ENCODE measurements at regions not wholly inside any gene's neighbourhood (a gene's known extent, or its start where the extent isn't known, plus 50 kb on each side); places are given as distances from the start of the nearest gene placed in this dataset.
A peak's percentile ranks its signal among the peaks of the same experiment; 100 is the strongest.

DNA sequence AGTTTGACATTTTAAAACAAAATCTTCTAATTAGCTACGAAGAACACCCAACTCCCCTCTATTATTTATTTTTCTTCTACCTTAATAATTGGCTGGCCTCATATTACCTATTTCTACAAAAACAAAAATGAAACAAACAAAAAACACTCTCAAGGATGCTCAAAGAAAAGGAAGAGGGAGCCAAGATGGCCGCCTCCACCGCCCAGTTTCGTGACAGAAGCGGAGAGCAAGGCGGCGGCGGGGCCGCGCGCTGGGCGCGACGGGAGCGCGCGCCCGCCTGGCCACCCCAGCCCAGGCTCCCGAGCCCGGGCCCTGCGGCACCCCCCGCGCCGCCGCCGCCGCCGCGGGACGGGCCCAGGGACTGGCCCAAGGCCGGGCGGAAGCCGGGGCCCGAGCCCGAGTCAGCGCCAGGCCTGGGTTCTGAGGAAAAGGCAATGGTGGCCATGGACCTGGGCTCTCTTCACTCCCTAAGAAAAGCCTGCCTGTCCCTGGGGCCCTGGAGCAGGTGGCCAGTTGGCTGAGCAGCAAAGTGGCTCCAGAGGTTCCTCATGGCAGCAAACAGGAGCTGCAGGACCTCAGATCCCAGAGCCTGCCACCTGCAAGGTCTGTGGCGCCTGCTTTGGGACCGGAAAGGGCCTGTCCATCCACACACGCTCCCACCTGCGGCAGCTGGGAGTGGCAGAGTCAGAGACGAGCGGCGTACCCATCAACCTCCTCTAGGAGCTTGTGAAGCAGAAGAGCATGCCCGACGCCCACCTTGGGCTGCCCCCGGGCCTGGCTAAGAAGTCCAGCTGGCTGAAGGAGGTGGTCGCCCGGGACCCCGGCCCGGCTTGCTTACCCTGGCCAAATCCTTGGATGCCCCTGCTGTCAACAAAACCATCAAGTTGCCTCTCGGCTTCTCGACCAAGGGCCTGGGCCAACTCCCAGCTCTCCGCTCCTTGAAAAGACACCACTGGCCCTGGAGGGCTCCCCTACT is 543.2 kb upstream of the CCDC179 start:
- Histone ChIP-seq H3K4me3 (no peak overlapping the region), H3K27ac (no peak overlapping the region)
- TF ChIP-seq CTCF (IDR thresholded peaks at IDR 0.05): no peak
- DNase-seq (ENCODE audit: low spot score): peak; percentile 65

GRCh38 chr11:23404225-23405160 is 544.2 kb upstream of the CCDC179 start:
- TF ChIP-seq CTCF (IDR thresholded peaks at IDR 0.05): no peak
- DNase-seq (ENCODE audit: low spot score): no peak
- no peak overlapping the region for H3K27ac ChIP-seq
- H3K4me3 ChIP-seq: no peak overlapping the region

DNA sequence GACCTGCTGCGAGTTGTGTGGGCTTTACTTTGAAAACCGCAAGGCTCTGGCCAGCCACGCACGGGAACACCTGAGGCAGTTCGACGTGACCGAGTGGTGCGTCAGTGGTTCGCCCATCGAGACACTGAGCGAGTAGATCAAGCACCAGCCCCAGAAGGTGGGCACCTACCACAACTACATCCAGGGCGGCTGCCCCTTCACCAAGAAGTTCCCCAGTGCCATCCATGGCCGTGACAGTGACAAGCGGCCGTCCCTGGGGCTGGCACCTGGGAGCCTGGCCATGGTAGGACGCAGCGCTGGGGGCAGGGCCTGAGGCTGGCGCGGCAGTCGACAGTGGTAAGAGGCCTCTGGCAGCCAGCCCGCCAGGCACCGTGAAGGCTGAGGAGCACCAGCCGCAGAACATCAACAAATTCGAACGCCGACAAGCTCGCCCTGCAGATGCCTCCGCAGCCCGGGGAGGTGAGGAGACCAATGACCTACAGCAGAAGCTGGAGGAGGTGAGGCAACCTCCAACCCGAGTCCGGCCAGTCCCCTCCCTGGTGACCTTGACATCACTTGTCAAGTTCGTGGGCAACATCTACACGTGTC is 545.2 kb upstream of the CCDC179 start:
- no peak for TF ChIP-seq CTCF (IDR thresholded peaks at IDR 0.05)
- DNase-seq (ENCODE audit: low spot score): peak; percentile 61
- no peak overlapping the region for H3K4me3 ChIP-seq
- no peak overlapping the region for H3K27ac ChIP-seq

DNA sequence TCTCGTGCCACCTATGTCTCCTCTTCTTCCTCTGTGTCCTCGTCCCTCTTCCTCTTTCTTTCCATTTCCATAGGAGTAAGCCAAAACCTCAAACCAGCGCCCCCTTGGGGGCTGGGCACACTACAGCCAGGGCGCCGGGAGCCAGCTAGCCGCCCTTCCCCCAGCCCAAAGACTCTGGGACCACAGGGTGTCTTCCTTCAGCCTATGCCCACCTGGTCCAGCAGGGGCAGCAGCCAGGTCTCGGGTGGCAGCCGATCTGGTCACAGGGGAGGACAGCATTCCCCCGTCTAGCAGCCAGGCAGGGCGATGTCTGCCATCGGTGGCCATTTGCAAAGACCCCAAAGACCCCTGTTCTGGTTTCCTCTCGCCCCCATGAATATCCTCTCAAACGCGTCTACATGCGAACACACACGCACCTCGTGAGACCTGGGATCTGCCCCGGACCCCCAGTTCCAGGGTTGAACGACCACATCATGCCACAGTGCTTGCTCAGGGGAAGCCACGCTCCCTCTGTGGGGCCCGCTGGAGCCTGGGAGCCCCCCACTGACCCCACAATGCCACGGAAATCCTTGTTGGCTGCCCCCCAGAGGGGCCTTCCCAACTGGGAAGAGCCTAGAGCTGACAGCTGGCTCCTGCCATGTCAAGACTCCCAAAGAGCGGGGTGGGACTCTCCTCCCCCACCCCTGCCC is 546.0 kb upstream of the CCDC179 start:
- H3K4me3 ChIP-seq: no peak overlapping the region
- TF ChIP-seq CTCF (IDR thresholded peaks at IDR 0.05): no peak
- no peak for DNase-seq (ENCODE audit: low spot score)
- H3K27ac ChIP-seq: no peak overlapping the region

- TF ChIP-seq CTCF (IDR thresholded peaks at IDR 0.05): no peak
- DNase-seq (ENCODE audit: low spot score): no peak
- no peak overlapping the region for H3K4me3 ChIP-seq
- H3K27ac ChIP-seq: no peak overlapping the region
These were observed 552.8 kb upstream of the CCDC179 start for GRCh38 chr11:23413057-23413456.

DNA sequence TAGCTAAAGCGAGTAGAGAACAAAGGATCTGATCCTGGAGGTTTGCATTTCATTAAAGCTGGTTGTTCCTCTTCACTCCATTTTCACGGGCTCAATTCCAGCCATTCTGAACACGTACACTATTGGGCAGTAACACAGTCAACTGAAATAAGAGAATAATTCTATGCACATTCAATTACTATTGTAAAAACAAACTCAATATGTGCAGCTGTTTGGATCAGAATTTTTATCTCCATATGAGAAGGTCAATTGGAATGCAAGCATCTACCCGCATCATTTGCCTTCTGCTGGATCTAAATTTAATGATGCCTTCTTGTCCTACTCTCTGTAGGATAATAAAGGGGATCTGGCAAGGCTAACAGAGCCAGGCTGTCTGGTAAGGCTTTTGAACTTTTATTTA is 562.8 kb upstream of the CCDC179 start:
- H3K27ac ChIP-seq: no peak overlapping the region
- no peak overlapping the region for H3K4me3 ChIP-seq
- no peak for DNase-seq (ENCODE audit: low spot score)
- no peak for TF ChIP-seq CTCF (IDR thresholded peaks at IDR 0.05)

Data from coronary artery (tissue), 2 donors.